Amygdala (tissue), 56 donors: ENCODE measurements at regions not wholly inside any gene's neighbourhood (a gene's known extent, or its start where the extent isn't known, plus 50 kb on each side); places are given as distances from the start of the nearest gene placed in this dataset.
"Not testable (repeated sequence)": the region's sequence is repeated elsewhere in the genome, so short reads cannot be mapped to it uniquely, and the experiment has no call there.

Experiments
- DNase-seq, 56 donors: peaks; one replicate each; lab custom pipeline; 2025; lab: John Stamatoyannopoulos, UW

GRCh38 chr5:126104951-126105350, 318.3 kb upstream of the GRAMD2B start:
- DNase-seq = no peak

GRCh38 chr5:126106029-126106428, 317.2 kb upstream of the GRAMD2B start:
- no peak for DNase-seq

DNA sequence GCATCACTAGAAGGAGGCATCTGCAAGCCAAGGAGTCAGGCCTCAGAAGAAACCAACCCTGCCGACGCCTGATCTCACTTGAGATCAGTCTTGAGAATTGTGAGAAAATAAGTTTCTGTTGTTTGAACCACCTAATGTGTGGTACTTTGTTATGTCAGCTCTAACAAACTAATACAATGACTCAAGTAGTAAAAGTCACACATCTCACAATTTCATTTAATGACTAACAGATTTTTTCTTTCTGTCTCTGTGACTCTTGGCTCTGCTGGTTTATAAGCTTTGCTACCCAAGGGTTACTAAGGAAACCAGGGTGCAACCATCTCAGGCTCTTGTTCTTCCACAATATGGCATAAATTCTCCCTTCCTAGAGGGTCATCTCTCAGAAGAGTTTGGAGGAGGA, 315.8 kb upstream of the GRAMD2B start:
- DNase-seq = no peak

DNA sequence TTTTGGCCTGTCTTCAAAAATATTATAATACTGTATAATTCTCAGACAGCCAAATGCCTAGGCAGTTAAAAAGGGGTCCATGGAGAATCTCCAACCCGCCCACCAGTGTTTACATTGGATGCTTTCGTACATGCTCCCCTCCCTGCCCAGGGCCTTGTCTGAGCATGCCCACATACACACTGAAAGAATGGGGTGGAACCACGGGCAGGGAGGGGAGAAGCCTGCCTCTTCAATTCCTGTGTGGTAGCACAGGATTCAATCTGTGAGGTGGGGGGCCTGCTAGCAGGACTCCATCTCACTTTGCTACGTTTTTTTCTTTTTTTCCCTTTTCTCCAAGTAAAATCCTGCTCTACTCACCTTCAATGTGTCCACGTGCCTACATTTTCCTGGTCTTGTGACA, 314.7 kb upstream of the GRAMD2B start:
- DNase-seq = no peak

DNA sequence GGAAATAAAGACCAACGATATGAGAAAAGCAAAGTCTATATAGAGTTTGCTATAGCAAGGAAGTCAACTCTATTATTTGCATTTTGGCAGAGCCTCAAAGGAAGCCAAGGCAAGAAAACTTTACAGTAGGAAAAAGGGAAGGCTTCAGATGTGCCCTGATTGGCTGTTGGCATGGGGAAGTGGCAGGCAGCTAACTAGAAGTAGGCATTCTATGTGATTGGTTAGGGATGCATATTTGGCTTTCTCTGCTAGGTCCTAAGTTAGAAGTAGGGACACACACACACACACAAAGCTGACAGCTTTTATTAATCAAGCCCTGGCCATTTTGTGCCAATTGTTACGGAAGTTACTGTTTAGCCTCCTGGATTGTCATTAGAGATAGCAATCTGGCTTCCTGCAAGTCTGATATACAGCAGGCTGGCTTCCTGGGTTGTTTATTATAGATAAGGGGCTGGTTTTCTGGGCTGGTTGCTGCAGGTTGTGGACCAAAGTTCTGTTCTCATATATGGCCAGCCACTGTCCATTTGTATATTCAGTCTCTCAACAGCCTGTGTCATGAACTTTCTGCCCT, 308.1 kb upstream of the GRAMD2B start:
- DNase-seq = no peak

DNA sequence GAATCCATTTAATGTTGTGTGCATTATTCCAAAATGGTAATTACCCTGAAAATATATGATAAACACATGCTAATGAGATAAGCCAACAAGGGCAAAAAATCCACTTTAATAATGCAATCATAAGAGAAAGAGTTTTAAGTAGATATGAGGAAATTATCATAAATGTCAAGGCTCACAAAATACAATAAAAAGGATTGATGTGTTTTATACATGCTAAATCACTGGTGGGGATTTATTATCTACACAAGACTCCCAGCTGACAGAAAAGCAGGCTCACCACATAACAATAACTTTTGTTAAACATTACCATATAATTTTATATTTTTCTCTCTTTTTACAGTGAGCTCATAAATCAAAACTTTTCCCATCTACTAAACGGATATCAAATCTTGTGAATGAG, 306.2 kb upstream of the GRAMD2B start:
- no peak for DNase-seq

GRCh38 chr5:126119887-126120442, 303.2 kb upstream of the GRAMD2B start:
- no peak for DNase-seq

GRCh38 chr5:126120939-126121338, 302.3 kb upstream of the GRAMD2B start:
- DNase-seq = no peak

DNA sequence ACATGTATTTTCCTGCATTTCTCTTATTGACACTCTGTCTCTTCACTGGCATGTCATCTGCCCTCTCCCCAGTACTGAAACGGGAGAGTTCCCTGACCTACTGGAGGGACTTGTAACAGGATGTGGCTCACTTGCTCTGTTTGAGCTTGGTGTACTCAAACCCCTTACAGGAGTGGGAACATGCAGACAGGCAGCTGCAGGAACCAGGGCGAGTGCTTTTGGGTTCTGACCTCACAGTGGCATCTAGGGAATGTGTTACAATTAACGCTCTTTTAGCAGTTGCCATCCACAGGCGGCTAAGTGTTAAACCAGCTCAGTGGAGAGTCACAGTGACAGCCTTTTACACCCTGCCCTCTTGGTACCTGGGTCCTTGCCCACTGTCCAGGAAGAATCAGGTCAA, 300.3 kb upstream of the GRAMD2B start:
- DNase-seq = no peak

- no peak for DNase-seq
Observed at GRCh38 chr5:126124706-126125345, 298.4 kb upstream of the GRAMD2B start.

- DNase-seq = no peak
Observed at GRCh38 chr5:126125407-126125806, 297.8 kb upstream of the GRAMD2B start.

- DNase-seq = no peak
Observed at GRCh38 chr5:126126574-126126973, 296.6 kb upstream of the GRAMD2B start.

GRCh38 chr5:126127371-126127770, 295.8 kb upstream of the GRAMD2B start:
- DNase-seq = not testable (repeated sequence)

DNA sequence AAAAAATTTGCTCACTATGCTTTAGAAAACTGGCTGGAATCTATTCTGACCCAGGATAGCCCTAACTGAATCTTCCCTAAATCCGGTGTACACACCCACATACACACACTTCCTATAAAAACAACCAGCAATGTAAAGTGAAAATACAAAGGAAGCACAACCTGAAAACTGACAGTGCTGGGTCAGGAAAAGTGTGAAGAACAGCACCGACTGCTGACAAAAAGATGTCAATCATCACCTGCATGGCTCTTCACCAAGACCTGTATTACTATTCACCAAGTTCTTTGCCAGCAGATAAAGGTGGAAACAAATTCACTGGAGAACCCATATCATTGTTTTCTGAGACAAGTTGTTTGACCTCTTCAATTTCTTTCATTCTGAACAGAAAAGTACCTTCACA, 293.8 kb upstream of the GRAMD2B start:
- no peak for DNase-seq

DNA sequence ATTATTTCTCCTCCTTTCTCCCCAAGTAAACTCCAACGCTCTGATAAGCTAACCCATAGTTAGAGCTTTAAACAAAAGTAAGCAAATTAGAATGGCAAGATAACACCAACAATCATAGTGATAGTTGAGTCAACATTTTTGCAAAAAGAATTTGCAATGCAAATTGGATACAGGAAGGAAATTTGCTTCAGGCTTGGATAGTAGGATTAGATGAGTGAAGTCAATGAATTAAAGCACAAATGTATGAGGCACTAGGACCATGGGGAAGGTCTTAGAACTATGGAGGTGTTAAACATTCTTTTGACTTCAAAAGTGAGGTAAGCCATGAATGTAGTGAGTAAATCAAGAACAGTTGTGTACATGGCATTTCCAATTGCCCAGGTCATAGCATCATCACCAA, 289.8 kb upstream of the GRAMD2B start:
- no peak for DNase-seq

- DNase-seq = no peak
Observed at GRCh38 chr5:126137891-126138280, 285.3 kb upstream of the GRAMD2B start.

DNA sequence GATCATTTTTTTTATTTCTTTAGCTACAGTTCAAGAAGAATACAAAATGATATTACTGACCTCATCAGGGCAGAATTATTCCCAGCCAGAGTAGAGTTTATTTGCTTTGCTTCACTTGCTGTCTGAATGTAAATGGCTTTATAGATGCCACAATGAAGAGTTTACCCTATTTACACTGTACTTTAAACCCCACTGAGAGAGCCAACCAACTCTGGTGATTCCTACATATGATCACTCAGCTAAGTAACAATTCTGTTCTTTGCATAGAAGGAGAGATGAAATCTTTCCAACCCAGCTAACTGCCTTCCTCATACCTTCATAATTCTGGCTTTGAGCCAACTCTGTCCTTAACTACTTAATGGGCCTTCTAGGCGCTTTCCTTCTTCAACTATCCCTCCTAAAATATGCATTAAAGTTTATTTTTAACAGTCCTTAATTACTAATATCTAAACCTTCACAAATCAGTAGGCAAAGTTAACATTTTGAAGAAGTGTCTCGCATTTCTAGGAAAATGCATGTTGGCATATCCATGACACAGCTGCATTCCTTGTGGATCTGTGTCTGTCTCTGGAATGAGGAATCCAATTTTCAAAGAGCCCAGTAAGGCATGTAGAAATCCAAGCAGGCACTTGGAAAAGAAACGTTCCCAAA, 284.8 kb upstream of the GRAMD2B start:
- DNase-seq = no peak

GRCh38 chr5:126139086-126139485, 284.1 kb upstream of the GRAMD2B start:
- DNase-seq = no peak

- DNase-seq = no peak
Observed at GRCh38 chr5:126139773-126140172, 283.4 kb upstream of the GRAMD2B start.

- DNase-seq = no peak
Observed at GRCh38 chr5:126143622-126144021, 279.6 kb upstream of the GRAMD2B start.

DNA sequence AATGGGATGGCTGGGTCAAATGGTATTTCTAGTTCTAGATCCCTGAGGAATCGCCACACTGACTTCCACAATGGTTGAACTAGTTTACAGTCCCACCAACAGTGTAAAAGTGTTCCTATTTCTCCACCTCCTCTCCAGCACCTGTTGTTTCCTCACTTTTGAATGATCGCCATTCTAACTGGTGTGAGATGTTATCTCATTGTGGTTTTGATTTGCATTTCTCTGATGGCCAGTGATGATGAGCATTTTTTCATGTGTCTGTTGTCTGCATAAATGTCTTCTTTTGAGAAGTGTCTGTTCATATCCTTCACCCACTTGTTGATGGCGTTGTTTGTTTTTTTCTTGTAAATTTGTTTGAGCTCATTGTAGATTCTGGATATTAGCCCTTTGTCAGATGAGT, 272.9 kb upstream of the GRAMD2B start:
- DNase-seq = not testable (repeated sequence)

- DNase-seq = not testable (repeated sequence)
Observed at GRCh38 chr5:126155298-126155697, 267.9 kb upstream of the GRAMD2B start.
